ENCODE measurements at regions not wholly inside any gene's neighbourhood (a gene's known extent, or its start where the extent isn't known, plus 50 kb on each side); places are given as distances from the start of the nearest gene placed in this dataset.

DNA sequence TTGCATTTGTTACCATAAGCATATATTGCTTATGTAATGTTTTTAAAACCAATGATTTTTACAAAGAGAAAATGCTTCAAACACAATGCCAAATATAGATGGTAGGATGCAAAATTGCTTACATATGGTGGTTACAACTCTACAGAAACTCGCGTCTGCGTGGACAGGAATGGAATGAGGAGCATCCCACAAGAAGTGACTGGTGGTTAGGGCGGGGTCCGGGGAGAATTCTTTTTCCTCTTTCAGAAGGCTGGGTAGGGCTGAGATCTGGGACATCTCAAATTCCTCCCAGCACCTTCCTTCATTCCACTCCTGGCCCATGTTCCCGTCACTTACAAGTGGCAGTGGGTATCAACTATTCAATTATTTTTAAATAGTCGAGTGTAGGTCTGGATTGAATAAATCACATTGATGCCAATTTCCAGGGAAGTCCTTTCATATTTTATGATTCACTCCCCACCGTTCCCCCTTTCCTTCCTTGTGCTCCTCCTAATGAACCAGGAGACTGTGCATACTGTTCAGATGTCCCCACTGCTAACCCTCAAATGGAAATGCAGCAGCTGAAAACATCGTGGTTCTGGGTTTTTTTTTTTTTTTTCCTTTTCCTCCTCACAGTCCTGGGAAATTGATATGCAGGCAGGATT, 174.5 kb upstream of the POU3F1 start:
- Histone ChIP-seq H2AFZ (ENCODE audit: low read depth, low read length) (no peak overlapping the region), H3K36me3 (ENCODE audit: control insufficient read depth, insufficient read depth, low read length) (no peaks in the 10 kb centered on the region), H3K27ac (ENCODE audit: extremely low read depth, low read depth, low read length) (no peak overlapping the region), H3K4me3 (no peak overlapping the region), H3K4me1 (replicated peaks in 1 of 2; ENCODE audit: control insufficient read depth in 2 of 2, insufficient read depth in 2 of 2, low read length in 2 of 2) (no peaks in the 10 kb centered on the region), H3K27me3 (ENCODE audit: control insufficient read depth in 2 of 2, insufficient read depth in 2 of 2, low read length in 2 of 2) (peaks cover 21 to 38% of the 10 kb centered on the region in 2 experiments; a peak in 4 of 5 replicates), H3K9me1 (ENCODE audit: control insufficient read depth, insufficient read depth, low read length) (no peaks in the 10 kb centered on the region), H3K9ac (ENCODE audit: insufficient read depth in 1 of 2, low read depth in 2 of 2, low read length in 2 of 2) (no peak overlapping the region), H3K9me3 (replicated peaks; ENCODE audit: control insufficient read depth, insufficient read depth, low read depth, low read length) (no peaks in the 10 kb centered on the region), H3K79me2 (ENCODE audit: control insufficient read depth, insufficient read depth, low read length) (no peaks in the 10 kb centered on the region), H4K20me1 (replicated peaks; ENCODE audit: control insufficient read depth, insufficient read depth, low read length) (0 out of 2 replicates have a peak, but pooled peaks cover 2% of the 10 kb centered on the region), H3K4me2 (ENCODE audit: insufficient read depth, low read length) (no peak overlapping the region)
- ATAC-seq = no peak
- in situ Hi-C loops (cut with MboI) = no loop called here
- POLR2A ChIA-PET = no interaction called here
- intact Hi-C loops (cut with micrococcal nuclease) = no loop called here
- TF ChIP-seq ZNF561 (CRISPR knock-in tag; conservative IDR thresholded peaks at IDR 0.05) (no peak), ZNF316 (IDR thresholded peaks at IDR 0.05) (0 out of 2 replicates have a peak, but pooled peaks have one; percentile 37)
- 0% methylated on average over 9 of the region's 9 CpGs for WGBS (ENCODE audit: insufficient coverage, low coverage, missing lambda C conversion rate)
- FAIRE-seq = no peak
- no peak for DNase-seq (ENCODE audit: extremely low read depth in 1 of 4, low spot score in 3 of 4)
- no TSS peak for BruUV-seq (replicated peaks)
- CTCF ChIA-PET (ENCODE audit: low intra/inter-chr PET ratio) = interaction anchor here (0.6 kb wide), 1 partner anchor 613 kb away, joined by 3 read pairs; no protein-coding TSS in a partner anchor

DNA sequence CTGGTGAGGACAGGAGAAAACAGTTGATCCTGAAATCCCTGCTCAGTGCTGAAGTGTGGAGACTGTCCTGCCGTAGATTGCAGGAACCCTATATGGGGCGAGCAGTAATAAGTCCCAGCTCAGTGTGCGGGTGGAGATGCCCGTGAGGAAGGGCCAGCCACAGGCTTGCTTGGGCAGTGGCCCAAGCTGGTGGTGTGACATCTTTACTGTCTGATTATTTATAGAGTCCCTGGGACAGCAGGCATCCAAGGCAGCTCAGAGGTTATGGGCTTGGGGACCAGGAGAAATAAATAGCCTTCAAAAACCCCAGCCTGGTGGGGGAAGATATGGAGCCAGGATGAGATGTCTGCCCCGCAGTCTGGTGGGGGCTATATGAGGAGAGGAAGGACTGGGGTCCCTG, 170.7 kb upstream of the POU3F1 start:
- H3K36me3 ChIP-seq (ENCODE audit: control insufficient read depth, insufficient read depth, low read length) = no peaks in the 10 kb centered on the region
- BruUV-seq (replicated peaks) = no TSS peak
- H3K9me1 ChIP-seq (ENCODE audit: control insufficient read depth, insufficient read depth, low read length) = no peaks in the 10 kb centered on the region
- ATAC-seq (no peak), FAIRE-seq (no peak), DNase-seq (ENCODE audit: extremely low read depth in 1 of 4, low spot score in 3 of 4) (no peak)
- no peak overlapping the region for H3K27ac ChIP-seq (ENCODE audit: extremely low read depth, low read depth, low read length)
- POLR2A ChIA-PET = interaction anchor here (0.6 to 2.0 kb wide), 3 partner anchors 11 to 14 kb away, joined by 3 to 9 read pairs (median 3); no protein-coding TSS in a partner anchor
- peaks cover 0 to 6% of the 10 kb centered on the region in 2 experiments; a peak in 2 of 5 replicates for H3K4me1 ChIP-seq (replicated peaks in 1 of 2; ENCODE audit: control insufficient read depth in 2 of 2, insufficient read depth in 2 of 2, low read length in 2 of 2)
- H3K4me3 ChIP-seq = no peak overlapping the region
- H3K9ac ChIP-seq (ENCODE audit: insufficient read depth in 1 of 2, low read depth in 2 of 2, low read length in 2 of 2) = no peak overlapping the region
- no peaks in the 10 kb centered on the region for H3K79me2 ChIP-seq (ENCODE audit: control insufficient read depth, insufficient read depth, low read length)
- intact Hi-C loops (cut with micrococcal nuclease) (no loop called here), in situ Hi-C loops (cut with MboI) (no loop called here)
- no peak overlapping the region for H2AFZ ChIP-seq (ENCODE audit: low read depth, low read length)
- no peak overlapping the region for H3K4me2 ChIP-seq (ENCODE audit: insufficient read depth, low read length)
- CTCF ChIA-PET (ENCODE audit: low intra/inter-chr PET ratio) = no interaction called here
- WGBS (ENCODE audit: insufficient coverage, low coverage, missing lambda C conversion rate) = 2% methylated on average over 5 of the region's 5 CpGs
- 0 out of 2 replicates have a peak, but pooled peaks cover 4% of the 10 kb centered on the region for H4K20me1 ChIP-seq (replicated peaks; ENCODE audit: control insufficient read depth, insufficient read depth, low read length)
- H3K9me3 ChIP-seq (replicated peaks; ENCODE audit: control insufficient read depth, insufficient read depth, low read depth, low read length) = no peaks in the 10 kb centered on the region
- H3K27me3 ChIP-seq (ENCODE audit: control insufficient read depth in 2 of 2, insufficient read depth in 2 of 2, low read length in 2 of 2) = peaks cover 31 to 71% of the 10 kb centered on the region in 2 experiments
- TF ChIP-seq, protein P1, sequence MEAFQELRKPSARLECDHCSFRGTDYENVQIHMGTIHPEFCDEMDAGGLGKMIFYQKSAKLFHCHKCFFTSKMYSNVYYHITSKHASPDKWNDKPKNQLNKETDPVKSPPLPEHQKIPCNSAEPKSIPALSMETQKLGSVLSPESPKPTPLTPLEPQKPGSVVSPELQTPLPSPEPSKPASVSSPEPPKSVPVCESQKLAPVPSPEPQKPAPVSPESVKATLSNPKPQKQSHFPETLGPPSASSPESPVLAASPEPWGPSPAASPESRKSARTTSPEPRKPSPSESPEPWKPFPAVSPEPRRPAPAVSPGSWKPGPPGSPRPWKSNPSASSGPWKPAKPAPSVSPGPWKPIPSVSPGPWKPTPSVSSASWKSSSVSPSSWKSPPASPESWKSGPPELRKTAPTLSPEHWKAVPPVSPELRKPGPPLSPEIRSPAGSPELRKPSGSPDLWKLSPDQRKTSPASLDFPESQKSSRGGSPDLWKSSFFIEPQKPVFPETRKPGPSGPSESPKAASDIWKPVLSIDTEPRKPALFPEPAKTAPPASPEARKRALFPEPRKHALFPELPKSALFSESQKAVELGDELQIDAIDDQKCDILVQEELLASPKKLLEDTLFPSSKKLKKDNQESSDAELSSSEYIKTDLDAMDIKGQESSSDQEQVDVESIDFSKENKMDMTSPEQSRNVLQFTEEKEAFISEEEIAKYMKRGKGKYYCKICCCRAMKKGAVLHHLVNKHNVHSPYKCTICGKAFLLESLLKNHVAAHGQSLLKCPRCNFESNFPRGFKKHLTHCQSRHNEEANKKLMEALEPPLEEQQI (IDR thresholded peaks at IDR 0.05) = no peak
- TF ChIP-seq, protein P2, sequence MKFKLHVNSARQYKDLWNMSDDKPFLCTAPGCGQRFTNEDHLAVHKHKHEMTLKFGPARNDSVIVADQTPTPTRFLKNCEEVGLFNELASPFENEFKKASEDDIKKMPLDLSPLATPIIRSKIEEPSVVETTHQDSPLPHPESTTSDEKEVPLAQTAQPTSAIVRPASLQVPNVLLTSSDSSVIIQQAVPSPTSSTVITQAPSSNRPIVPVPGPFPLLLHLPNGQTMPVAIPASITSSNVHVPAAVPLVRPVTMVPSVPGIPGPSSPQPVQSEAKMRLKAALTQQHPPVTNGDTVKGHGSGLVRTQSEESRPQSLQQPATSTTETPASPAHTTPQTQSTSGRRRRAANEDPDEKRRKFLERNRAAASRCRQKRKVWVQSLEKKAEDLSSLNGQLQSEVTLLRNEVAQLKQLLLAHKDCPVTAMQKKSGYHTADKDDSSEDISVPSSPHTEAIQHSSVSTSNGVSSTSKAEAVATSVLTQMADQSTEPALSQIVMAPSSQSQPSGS (CRISPR knock-in tag; IDR thresholded peaks at IDR 0.05) = no peak
- no peak for TF ChIP-seq MED1 (CRISPR knock-in tag; IDR thresholded peaks at IDR 0.05; ENCODE audit: borderline replicate concordance)
- no peak for TF ChIP-seq CEBPG (CRISPR knock-in tag; IDR thresholded peaks at IDR 0.05)
- no peak for TF ChIP-seq CEBPG (tag; conservative IDR thresholded peaks at IDR 0.05 in 1 of 2, IDR thresholded peaks at IDR 0.05 in 1 of 2)
- TF ChIP-seq, protein P3, sequence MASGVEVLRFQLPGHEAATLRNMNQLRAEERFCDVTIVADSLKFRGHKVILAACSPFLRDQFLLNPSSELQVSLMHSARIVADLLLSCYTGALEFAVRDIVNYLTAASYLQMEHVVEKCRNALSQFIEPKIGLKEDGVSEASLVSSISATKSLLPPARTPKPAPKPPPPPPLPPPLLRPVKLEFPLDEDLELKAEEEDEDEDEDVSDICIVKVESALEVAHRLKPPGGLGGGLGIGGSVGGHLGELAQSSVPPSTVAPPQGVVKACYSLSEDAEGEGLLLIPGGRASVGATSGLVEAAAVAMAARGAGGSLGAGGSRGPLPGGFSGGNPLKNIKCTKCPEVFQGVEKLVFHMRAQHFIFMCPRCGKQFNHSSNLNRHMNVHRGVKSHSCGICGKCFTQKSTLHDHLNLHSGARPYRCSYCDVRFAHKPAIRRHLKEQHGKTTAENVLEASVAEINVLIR (CRISPR knock-in tag; IDR thresholded peaks at IDR 0.05) = no peak
- TF ChIP-seq ZNF79 (CRISPR knock-in tag; IDR thresholded peaks at IDR 0.05; ENCODE audit: low read depth) = no peak

Data from K562 (cell line).